IPS-NIHi7 (cell line): ENCODE measurements at regions not wholly inside any gene's neighbourhood (a gene's known extent, or its start where the extent isn't known, plus 50 kb on each side); places are given as distances from the start of the nearest gene placed in this dataset.
A peak's percentile ranks its signal among the peaks of the same experiment; 100 is the strongest.

Experiments
- DNase-seq: peaks from one replicate; pipeline ENCODE4 v3.0.0; 2012; ENCODE audit warnings: mixed read lengths; ENCODE audit errors: extremely low spot score

DNA sequence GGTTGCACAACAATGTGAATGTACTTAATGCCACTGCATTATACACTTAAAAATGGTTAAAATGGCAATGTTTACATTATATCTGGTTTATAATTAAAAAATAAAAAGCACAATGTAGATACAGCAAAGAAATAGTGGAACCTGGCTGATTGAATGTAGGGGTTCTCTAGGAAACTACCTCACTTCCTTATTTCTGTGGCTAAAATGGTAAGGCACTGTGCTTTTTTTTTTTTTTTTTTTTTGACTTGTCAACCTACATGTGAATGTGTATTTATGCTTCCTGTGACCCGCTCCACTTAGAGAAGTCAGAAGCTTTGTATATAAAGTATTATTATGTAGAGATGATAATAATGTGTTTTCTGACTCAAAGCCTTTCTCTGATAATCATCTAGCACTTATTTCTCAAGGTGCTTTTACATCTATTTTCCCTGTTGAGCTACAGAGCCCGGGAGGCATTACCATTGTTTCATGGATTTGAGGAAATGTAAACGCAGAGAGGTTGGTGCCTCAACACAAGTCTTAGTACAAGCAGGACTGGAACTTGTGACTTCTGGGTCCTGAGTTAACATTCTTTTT lies 55.0 kb downstream of the SOX4 start:
- DNase-seq, result no peak

DNA sequence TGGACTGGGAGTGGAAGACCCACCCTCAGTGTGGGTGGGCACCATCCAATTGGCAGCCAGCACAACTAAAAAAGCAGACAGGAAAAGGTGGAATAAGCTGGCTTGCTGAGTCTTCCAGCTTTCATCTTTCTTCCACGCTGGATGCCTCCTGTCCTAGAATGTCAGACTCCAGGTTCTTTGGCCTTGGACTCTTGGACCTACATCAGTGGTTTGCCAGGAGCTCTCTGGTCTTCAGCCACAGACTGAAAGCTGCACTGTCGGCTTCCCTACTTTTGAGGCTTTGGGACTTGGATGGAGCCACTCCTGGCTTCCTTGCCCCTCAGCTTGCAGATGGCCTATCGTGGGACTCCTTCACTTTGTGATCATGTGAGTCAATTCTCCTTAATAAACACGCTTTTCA lies 59.8 kb downstream of the SOX4 start:
- DNase-seq, result no peak

DNA sequence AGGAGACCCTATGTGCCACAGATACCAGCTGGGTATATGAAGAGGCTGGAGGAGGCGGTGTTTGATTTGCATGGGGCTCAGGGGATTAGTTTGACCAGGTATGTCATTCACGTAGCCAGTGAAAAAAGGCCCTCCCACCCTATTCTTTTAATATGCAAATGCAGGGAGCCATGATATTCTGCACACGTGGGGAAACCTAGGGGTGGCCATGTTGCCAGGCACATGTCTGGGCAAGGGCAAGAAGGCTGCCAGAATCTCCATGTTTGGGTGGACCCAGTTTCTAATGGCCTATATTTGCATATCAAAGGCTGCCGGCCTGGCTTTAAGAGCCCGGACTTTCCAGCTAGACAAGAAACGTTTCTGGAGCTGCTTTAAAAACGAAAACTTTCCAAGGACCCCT lies 60.4 kb downstream of the SOX4 start:
- DNase-seq, result peak; percentile 24

DNA sequence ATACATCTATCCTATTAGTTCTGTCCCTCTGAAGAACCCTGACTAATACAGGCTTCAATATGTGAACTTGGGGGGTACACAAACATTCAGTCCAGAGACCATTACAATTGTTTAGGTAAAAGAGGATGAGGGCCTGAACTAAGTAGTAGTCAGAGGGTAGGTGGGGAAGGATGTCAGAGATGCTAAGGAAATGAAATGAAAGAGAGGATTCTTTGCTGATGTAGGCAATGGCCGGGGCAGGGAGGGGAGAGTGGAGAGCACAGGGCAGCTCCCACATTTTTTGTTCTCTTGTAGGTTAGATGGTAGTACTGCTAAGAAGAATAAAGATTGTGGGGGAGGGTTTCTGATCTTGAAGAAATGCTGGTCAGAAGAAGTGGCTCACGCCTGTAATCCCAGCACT lies 60.8 kb downstream of the SOX4 start:
- no peak for DNase-seq

DNA sequence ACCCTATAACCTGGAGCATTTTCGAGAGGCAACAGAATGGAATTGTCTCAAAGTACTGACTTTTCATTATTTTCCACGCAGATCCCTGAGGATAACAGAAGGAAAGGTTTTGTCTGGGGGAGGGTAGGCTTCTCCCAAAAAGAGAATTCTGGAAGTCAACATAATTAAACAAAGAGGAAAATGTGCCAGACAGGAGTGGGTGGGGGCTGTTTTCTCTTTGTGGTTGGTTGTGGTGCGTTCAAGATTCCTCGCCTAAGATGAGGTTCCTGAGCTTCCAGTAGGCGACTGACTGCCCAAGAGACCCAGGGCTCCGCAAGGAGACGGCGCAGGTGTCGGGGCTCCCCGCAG lies 70.4 kb downstream of the SOX4 start:
- DNase-seq, result no peak

DNA sequence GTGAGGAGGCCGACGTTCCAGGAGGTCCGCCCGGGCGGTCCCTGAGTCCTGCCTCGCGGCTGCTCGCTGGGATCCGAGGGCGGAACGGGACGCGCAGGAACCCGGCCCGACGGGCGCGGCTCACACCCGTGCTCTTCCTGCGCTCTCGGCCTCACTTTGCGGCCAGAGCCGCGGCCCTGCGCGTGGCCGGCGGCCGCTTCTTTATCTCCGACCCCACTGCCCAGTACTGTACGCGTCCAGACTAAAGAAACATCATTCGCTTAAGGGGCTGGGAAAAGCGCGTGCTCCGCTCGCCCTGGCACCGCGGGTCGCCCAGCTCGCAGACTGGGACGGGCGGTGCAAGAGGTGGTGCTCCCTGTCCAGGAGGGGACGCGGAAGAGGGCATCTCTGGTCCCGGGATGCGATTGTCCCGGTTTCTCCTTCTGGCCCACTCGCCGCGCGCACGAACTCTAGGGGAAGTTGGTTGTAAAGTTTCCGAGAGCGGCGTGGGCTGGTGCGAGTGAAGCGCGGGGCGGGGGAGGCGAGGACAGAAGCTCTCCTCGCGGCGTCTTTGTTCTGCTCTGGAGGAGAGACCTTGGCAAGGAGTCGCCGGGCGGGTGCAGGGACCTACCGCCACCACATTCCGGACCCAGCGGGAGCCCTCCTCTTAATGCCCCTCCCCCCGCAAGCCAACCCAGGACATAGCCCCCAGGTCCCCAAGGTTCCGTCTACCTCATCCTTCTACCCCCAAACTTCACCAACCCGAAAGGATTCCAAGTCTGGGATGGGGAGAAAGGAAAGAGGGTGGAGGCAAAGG lies 71.0 kb downstream of the SOX4 start:
- peak; percentile 57 for DNase-seq

DNA sequence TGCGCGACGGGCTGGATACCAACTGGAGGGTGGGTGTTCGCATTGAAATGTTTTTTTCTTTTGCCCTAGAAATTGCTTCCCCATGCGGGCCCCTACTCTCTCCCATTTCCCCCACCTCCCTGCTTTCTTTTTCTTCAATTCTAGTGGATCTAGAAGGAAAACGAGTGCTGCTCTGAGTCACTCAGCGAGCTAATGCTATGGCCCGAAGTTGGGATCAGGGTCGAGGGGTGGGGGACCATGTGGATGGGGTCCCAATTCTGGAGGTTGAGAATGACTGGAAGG lies 71.5 kb downstream of the SOX4 start:
- no peak for DNase-seq

DNA sequence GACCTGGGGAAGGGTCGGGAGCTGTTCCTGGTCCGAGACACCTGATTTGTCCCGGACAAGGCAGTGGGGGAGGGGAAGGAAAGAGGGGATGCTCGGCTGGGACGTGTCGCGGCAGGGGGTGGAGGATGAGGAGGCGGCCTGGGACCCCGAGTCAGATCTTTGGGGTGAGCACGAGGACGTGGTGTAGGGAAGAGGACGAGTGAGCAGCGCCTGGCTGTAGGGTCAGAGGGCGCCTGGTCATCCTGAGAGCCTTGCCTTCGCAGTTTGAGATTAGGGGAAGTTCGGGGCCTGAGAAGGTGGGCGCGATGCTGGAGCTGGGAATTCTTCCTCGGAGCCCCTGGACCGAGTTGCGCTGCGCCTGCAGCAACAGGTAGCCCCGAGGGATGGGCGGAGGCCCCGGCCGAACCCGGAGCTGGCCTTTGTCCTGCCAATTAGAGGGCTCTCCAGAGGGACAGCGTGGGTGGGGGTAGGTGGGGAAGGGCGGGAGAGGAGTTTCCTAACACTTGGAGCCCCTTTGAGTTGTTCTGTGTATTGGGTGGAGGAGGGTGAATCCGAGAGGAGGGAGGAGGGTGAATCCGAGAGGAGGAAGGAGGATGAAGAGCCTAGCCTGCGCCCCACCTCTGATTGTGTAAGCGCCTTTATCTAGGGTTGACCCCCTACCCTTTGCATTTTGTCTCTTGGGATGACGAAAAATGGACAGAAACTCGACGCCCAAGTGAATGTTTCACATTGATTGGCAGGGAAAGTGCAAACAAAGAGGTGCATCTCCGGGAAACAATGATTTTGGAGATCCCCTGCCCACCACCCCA lies 72.0 kb downstream of the SOX4 start:
- DNase-seq, result peak; percentile 78

DNA sequence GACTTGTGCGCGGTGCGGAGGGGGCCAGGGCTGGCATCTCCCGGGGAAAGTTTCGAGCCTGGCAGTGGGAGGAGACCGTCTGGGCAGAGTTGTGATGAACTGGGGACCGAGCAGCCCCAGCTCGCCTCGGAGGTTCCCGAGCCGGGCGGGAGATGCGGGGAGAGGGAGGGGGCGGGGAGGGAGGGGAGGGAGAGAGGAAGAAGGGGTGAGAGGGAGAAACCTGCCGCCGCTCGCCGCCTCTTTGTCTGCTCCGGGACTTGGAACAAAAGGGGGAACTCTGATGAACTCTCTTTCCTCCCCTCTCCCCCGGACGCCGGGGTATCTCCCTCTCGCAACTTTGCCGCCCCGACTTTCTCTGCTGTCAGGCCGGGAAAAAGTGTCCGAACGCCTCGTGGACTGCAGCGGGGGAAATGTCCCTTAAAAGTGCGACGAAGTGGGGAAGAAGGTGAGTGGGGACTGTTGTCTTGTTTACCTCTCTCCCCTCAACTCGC lies 72.7 kb downstream of the SOX4 start:
- DNase-seq, result peak; percentile 58

DNA sequence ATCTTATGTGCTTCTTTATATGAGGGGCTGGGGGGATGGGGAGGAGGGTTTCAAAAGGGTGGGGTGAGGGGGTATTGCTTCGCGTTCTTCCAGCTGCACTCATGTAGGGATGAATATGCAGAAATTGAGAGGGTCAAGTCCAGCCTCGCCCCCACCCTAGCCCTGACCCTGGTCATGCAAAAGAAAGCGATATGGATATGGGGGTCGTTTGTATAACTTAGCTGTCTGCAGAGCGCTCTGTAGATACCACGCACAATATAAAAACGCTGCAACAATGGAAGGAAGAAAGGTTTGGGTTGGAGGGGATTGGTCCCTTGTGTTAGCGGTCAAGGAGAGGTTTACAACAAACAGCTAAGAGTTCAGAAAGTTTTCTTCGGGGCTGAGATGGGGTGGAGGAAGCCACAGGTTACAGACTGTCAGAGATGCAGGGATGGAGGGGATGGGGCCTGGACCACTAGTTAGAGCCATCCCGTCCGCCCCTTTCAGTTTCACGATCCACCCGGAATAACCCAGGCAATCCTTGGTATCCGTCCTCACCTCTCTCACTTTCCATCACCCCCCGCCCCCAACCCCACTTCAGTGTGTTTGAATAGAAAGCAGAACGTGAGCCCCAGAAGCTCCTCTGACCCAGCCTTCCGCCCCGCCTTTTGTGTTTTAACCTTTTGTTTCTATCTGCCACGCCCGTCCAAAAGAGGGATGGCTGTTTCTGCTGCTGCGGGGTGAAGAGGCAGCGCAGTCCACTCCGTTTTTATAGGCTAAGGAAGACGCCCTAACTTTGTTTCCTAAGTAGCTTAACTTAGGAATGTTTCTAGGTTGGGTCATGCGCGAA lies 73.5 kb downstream of the SOX4 start:
- DNase-seq, result peak; percentile 31

DNA sequence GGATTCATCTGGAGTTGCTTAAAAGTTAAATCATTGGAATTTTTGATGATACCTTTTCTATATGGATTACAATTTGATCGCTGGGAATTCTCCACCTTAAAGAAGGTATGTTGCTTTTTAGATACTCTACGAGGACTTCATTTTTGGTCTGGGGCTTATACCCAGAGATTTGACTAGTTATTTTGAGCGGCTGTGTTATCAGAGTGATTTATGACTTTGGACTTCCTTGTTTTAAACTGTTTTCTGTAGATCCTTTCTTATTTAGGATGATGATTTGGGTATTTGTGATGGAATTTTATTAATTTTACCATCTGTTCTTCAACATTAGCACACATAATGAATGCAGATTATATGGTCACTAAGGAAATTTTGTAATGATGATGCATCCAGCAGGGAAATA lies 75.2 kb downstream of the SOX4 start:
- no peak for DNase-seq

DNA sequence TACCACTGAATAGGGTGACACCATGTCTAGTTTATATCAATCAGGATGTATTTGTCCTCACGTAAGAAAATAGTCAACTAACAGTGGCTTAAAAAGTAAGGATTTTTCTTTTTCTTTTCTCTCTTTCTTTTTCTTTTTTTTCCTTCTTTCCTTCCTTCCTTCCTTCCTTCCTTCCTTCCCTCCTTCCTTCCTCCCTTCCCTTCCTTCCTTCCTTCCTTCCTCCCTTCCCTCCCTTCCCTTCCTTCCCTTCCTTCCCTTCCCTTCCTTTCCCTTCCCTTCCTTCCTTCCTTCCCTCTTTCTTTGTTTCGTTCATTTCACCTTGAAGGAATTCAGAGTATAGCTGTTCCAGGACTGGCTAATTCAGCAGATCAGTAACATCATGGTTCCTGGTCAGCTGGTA lies 83.2 kb downstream of the SOX4 start:
- DNase-seq, result no peak

DNA sequence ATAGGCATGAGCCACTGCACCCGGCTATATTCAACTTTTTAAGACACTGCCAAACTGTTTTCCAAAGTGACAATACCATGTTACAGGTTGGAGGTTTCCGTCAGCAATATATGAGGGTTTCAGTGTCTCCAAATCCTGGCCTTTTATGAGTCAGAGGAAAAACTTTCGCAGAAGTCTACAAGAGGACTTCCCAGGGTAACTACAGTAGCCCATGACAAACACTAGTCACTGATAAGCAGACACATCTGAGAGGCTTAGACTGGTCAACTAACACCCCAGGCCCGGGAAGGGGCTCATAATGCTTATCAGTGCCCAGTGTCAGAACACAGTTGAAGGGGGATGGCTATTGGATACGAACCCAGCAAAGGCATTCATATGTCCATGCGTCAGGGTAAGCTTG lies 85.4 kb downstream of the SOX4 start:
- peak; percentile 32 for DNase-seq

DNA sequence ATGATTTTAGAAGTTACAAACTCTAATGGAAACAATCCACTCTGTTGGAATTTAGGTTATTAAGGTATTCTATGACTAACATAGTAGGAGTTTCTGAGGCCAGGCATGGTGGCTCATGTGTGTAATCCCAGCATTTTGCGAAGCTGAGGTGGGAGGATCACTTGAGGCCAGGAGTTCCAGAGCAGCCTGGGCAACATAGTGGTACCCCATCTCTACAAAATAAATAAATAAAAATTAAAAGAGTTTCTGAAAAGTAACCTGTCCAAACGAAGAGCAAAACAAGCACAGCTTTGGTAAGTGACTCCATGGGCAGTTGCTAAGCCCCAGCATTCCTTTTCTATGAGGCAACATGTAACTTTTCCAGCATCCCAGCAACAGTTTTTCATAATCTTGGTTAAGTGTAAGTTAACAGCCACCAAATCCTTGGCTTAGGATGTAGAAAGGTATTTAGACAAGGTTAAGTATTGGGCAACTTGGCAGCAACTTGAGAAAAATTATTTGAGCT lies 86.3 kb downstream of the SOX4 start:
- peak; percentile 18 for DNase-seq

DNA sequence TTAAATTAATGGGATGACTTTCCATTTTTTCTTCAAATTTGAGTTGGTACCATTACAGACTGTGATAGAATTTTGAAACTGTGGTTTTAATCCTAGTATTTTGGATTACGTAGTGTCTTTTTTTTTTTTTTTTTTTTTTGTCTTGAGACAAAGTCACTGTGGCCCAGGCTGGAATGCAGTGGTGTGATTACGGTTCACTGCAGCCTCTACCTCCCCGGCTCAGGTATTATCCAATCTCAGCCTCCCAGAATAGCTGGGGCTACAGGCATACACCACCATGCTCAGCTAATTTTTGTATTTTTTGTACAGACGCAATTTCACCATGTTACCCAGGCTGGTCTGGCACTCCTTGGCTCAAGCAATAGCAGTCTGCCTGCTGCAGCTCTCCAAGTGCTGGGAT lies 87.1 kb downstream of the SOX4 start:
- no peak for DNase-seq

DNA sequence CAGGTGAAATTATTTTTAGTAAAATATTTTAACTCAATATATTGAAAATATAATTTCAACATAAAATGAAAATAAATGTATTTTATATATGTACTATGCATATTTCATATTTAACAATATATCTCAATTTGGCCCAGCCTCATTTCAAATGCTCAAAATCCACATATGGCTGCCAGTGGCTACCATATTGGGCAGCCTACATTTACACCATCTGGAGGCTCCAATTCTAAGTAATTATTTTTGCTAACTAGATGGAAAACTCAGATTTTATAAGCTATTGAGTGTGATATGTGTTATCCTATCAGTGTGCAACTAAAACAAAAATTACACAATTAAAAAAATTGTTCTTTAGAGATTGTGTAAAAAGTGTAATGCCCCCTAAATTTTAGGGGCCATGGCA lies 96.9 kb downstream of the SOX4 start:
- DNase-seq, result no peak

DNA sequence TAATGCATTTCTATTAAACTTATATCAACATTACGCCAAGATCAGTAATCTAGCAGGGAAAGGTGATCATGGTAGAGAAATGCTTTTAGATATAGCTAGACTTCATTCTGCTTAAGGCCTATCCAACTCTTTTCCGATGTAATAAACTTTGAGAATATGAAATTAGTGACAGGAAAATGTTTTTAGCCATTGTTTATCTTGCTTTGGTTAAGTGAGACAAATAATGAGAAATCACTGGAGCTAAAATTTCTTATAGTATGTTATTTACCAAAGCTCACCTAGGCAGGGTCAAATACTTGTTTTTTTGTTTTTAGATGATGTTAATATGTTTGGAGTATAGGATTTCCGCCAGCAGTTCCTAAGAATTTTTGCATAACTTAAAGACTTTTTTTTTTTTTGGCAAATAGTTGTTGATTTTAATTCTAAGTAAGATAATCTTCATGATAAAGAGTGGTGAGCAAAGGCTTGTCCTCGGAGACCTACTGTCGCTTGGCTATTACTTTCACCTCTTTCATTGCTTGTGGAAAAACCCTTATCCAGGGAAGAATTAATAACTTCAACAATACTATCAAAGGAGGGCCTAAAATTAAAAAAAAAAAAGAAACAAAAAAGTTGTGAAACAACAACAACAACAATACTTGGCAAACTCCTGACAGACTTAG lies 98.3 kb downstream of the SOX4 start:
- DNase-seq, result no peak

DNA sequence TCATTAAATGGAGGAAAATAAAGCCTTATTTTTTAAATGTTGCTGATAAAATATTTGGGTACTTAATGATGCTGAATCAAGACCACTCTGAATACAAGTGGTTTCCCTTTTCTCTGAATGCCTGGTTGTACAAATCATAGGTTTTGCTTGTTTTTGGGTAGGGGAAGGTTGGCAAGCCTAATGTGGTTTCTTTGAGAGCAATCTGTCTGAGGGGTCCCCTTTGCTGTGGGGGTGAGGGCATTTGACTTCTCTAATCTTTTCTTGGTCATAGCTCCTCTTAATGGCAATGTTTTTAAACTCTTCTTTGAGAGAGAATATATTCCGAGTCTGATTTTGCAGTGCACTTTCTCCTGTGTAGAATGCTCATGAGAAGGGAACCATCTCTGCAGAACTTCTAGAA lies 99.2 kb downstream of the SOX4 start:
- no peak for DNase-seq

DNA sequence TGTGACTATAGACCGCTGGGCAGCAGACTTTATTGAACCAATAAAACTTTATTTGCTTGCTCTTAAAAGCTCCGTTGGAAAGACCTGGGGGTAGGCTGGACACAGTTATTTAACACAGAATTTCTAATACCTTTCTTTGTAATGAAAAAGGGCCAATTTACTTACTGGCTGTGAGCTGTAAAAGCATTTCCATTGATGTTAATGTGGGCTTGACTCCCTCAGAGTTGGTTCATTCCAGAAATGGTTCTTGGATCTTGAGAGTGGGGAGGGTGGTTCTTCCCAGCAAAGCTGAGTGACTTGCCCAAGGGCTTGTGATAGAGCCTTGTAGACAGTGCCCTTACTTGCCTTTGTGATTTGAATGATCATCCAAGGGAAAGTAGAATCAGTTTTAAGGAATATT lies 100.6 kb downstream of the SOX4 start:
- DNase-seq, result no peak

DNA sequence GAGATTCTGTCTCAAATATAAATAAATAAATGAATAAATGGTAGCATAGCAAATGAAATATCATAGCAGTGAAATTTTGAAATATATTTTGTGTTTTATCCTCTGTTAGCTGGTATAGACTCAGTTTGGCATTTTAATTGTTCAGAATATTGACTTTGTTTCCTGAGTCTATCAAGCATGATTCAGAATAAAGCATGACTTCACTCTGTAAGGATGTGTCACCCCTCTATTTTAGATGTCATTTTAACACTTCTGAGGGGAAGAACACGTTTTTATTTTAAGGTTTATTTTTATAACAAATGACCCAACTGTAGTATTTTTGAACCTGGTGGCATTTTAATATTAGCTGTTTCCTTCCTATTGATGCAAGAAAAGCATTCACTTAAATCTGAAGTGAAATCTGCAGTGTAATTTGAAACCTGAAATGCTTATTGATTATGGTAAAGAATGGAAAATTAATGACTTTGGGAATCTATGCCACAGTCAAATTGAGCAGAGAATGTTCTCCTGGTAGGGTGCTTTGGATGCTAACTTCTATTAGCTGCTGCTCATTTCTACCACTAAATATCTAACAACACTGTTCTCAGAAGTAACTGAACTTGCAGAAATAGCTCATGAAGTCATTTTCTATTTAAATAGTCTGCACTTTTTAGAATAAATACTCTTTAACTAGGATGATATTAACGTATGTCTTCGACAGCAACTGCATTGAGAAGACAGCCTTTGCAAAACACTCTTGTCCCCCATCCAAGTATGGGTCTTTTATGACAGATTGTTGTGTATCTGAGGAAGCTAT lies 114.2 kb downstream of the SOX4 start:
- no peak for DNase-seq

DNA sequence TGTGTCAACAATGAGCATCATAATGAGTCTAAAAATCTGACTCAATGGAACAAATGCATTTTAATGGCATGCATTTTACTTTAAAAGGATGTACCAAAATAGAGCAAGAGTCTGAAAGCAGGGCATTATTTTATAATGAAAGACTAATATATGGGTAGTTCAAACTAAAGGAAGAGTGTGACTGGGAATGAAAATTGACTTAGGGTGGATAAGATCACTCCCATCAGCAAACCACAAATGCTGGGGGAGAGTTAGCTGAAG lies 114.7 kb downstream of the SOX4 start:
- no peak for DNase-seq
